ENCODE measurements at regions not wholly inside any gene's neighbourhood (a gene's known extent, or its start where the extent isn't known, plus 50 kb on each side); places are given as distances from the start of the nearest gene placed in this dataset.

DNA sequence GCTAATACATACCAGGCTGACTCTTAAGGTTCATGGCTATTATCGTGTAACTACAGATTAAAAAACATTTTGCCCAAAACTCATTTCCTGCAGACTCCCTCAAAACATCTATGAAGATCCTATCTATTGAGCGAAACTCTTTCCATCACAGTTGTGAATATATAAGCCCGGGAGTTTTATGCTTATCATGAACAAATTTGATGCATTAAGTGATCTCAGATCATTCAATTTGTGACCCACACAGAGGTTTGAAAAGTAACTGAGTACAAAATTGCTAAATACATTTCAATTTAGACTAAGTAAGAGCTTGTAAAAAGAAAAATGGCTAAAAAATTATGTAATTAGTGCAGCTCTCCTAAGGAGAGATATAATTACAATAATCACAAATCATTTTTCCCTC is 1228.8 kb upstream of the TENM4 start:
- TF ChIP-seq CTCF (IDR thresholded peaks at IDR 0.05) (no peak), SIN3A (IDR thresholded peaks at IDR 0.05; ENCODE audit: borderline replicate concordance, insufficient read depth, low read depth, low read length) (no peak), POLR2AphosphoS5 (IDR thresholded peaks at IDR 0.05; ENCODE audit: low read depth, low read length) (no peak)

Data from Panc1 (cell line).